GDM1 (cell line): ENCODE measurements at regions not wholly inside any gene's neighbourhood (a gene's known extent, or its start where the extent isn't known, plus 50 kb on each side); places are given as distances from the start of the nearest gene placed in this dataset.
"Not testable (repeated sequence)": the region's sequence is repeated elsewhere in the genome, so short reads cannot be mapped to it uniquely, and the experiment has no call there.

Source experiments
- DNase-seq: peaks from one replicate; lab custom pipeline; 2025; lab: John Stamatoyannopoulos, UW

- not testable (repeated sequence) for DNase-seq
Observed at GRCh38 chr18:14460364-14460763, 83.0 kb downstream of the POTEC start.

- DNase-seq: not testable (repeated sequence)
Observed at GRCh38 chr18:14459826-14460225, 83.6 kb downstream of the POTEC start.

GRCh38 chr18:14458009-14458945 lies 85.1 kb downstream of the POTEC start:
- peak; percentile 4 for DNase-seq

GRCh38 chr18:14450637-14451009 lies 92.8 kb downstream of the POTEC start:
- DNase-seq: not testable (repeated sequence)

- DNase-seq: not testable (repeated sequence)
Observed at GRCh38 chr18:14449995-14450636, 93.3 kb downstream of the POTEC start.

- not testable (repeated sequence) for DNase-seq
Observed at GRCh38 chr18:14449062-14449461, 94.3 kb downstream of the POTEC start.

- not testable (repeated sequence) for DNase-seq
Observed at GRCh38 chr18:14447715-14448114, 95.7 kb downstream of the POTEC start.

- not testable (repeated sequence) for DNase-seq
Observed at GRCh38 chr18:14435460-14435859, 107.9 kb downstream of the POTEC start.

- not testable (repeated sequence) for DNase-seq
Observed at GRCh38 chr18:14432371-14432770, 111.0 kb downstream of the POTEC start.

- DNase-seq: not testable (repeated sequence)
Observed at GRCh38 chr18:14431031-14431521, 112.3 kb downstream of the POTEC start.

GRCh38 chr18:14415806-14416205 lies 127.6 kb downstream of the POTEC start:
- not testable (repeated sequence) for DNase-seq

- DNase-seq: not testable (repeated sequence)
Observed at GRCh38 chr18:14415399-14415798, 128.0 kb downstream of the POTEC start.

- DNase-seq: not testable (repeated sequence)
Observed at GRCh38 chr18:14395533-14395932, 147.9 kb downstream of the POTEC start.

- DNase-seq: not testable (repeated sequence)
Observed at GRCh38 chr18:14393563-14394103, 149.8 kb downstream of the POTEC start.

GRCh38 chr18:14392604-14393003 lies 150.8 kb downstream of the POTEC start:
- not testable (repeated sequence) for DNase-seq

- not testable (repeated sequence) for DNase-seq
Observed at GRCh38 chr18:14384961-14385360, 158.4 kb downstream of the POTEC start.

- DNase-seq: not testable (repeated sequence)
Observed at GRCh38 chr18:14382666-14383065, 160.7 kb downstream of the POTEC start.

- DNase-seq: not testable (repeated sequence)
Observed at GRCh38 chr18:14379489-14379888, 163.9 kb downstream of the POTEC start.

GRCh38 chr18:14378376-14378775 lies 165.0 kb downstream of the POTEC start:
- not testable (repeated sequence) for DNase-seq

- DNase-seq: not testable (repeated sequence)
Observed at GRCh38 chr18:14361346-14361745, 182.1 kb downstream of the POTEC start.

- not testable (repeated sequence) for DNase-seq
Observed at GRCh38 chr18:14357553-14358297, 185.7 kb downstream of the POTEC start.

- not testable (repeated sequence) for DNase-seq
Observed at GRCh38 chr18:14342170-14342569, 201.2 kb downstream of the POTEC start.
